ENCODE measurements at regions not wholly inside any gene's neighbourhood (a gene's known extent, or its start where the extent isn't known, plus 50 kb on each side); places are given as distances from the start of the nearest gene placed in this dataset.

DNA sequence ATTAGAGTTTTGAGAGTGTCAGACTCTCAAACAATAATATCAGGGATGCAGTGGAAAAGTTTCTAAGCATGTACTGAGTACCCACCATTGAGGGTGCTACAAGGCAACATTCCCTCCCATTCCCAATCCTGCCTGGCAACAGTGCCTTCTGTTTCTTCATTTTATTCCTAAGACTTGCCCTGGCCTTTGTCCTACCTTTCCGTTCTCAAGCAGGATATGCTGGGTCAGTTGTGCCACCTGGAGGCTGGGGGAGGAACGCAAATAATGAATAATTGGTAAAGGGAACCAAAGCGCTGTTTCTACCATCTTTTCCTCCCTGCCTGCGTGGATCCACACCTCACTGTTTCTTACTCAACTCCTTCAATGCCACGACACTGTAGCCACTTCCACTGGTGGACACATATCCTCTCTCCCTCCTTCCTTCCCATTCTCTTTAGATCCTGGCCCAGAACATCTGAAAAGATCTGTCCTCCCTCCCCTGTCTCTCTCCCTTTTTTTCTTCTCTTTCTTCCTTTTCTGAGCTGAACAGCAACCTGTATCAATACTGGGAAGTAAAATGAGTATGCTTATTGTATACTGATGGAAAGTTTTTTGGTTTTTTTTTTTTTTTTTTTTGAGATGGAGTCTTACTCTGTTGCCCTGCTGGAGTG lies 149.5 kb downstream of the C9orf152 start (continued):
- TF ChIP-seq, protein P1, sequence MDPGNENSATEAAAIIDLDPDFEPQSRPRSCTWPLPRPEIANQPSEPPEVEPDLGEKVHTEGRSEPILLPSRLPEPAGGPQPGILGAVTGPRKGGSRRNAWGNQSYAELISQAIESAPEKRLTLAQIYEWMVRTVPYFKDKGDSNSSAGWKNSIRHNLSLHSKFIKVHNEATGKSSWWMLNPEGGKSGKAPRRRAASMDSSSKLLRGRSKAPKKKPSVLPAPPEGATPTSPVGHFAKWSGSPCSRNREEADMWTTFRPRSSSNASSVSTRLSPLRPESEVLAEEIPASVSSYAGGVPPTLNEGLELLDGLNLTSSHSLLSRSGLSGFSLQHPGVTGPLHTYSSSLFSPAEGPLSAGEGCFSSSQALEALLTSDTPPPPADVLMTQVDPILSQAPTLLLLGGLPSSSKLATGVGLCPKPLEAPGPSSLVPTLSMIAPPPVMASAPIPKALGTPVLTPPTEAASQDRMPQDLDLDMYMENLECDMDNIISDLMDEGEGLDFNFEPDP (CRISPR knock-in tag; conservative IDR thresholded peaks at IDR 0.05): no peak
- TF ChIP-seq NCOR1 (IDR thresholded peaks at IDR 0.05; ENCODE audit: borderline replicate concordance, low read length) (no peak), MIER2 (CRISPR knock-in tag; IDR thresholded peaks at IDR 0.05) (no peak), MAFF (IDR thresholded peaks at IDR 0.05; ENCODE audit: low read depth, low read length) (no peak), ZFAT (CRISPR knock-in tag; conservative IDR thresholded peaks at IDR 0.05) (no peak), KDM5B (CRISPR knock-in tag; IDR thresholded peaks at IDR 0.05; ENCODE audit: borderline replicate concordance) (no peak), CBX5 (CRISPR knock-in tag; IDR thresholded peaks at IDR 0.05; ENCODE audit: borderline replicate concordance) (0 out of 2 replicates have a peak, but pooled peaks have one; percentile 29), ZBTB43 (CRISPR knock-in tag; conservative IDR thresholded peaks at IDR 0.05) (no peak), ZNF773 (CRISPR knock-in tag; IDR thresholded peaks at IDR 0.05; ENCODE audit: borderline replicate concordance) (no peak), STAG1 (CRISPR knock-in tag; IDR thresholded peaks at IDR 0.05) (peak; percentile 95), RAD51 (IDR thresholded peaks at IDR 0.05; ENCODE audit: borderline replicate concordance) (no peak), KLF11 (CRISPR knock-in tag; IDR thresholded peaks at IDR 0.05) (no peak), POGK (CRISPR knock-in tag; conservative IDR thresholded peaks at IDR 0.05) (no peak), HMG20B (CRISPR knock-in tag; conservative IDR thresholded peaks at IDR 0.05) (no peak), JUN (CRISPR knock-in tag; IDR thresholded peaks at IDR 0.05) (no peak), ZNF234 (CRISPR knock-in tag; conservative IDR thresholded peaks at IDR 0.05) (no peak), ZHX2 (IDR thresholded peaks at IDR 0.05; ENCODE audit: low read depth) (no peak), ZHX2 (CRISPR knock-in tag; IDR thresholded peaks at IDR 0.05; ENCODE audit: borderline replicate concordance) (no peak), DPF2 (CRISPR knock-in tag; IDR thresholded peaks at IDR 0.05; ENCODE audit: borderline replicate concordance, low read depth) (no peak), HOXA3 (CRISPR knock-in tag; IDR thresholded peaks at IDR 0.05) (no peak), NR2F1 (CRISPR knock-in tag; IDR thresholded peaks at IDR 0.05) (no peak)
